GM23338 (cell line): ENCODE measurements at regions not wholly inside any gene's neighbourhood (a gene's known extent, or its start where the extent isn't known, plus 50 kb on each side); places are given as distances from the start of the nearest gene placed in this dataset.
A peak's percentile ranks its signal among the peaks of the same experiment; 100 is the strongest.

ENCODE experiments used
- ATAC-seq: fragments of 200-7000 bp; cut with Tn5 transposase; 3 replicates; pipeline ENCODE4 v1.9.1; 2020
- DNase-seq: peaks from one replicate; pipeline ENCODE4 v3.0.0-alpha.2; 2015; ENCODE audit warnings: low spot score
- H2AFZ ChIP-seq: fragments of 200-600 bp; sonication (generic); 2 replicates; pipeline ENCODE4 v1.8.0; 2016; ENCODE audit warnings: antibody characterized with exemption, mild to moderate bottlenecking, moderate library complexity
- H3F3A ChIP-seq: fragments of 200-600 bp; sonication (generic); replicated peaks from 2 replicates; pipeline ENCODE4 v1.8.0; 2017; ENCODE audit warnings: antibody characterized with exemption, mixed run types, low read depth
- H3K27ac ChIP-seq: fragments of 200-600 bp; sonication (generic); 2 replicates; pipeline ENCODE4 v1.6.1; 2016; ENCODE audit warnings: low read depth
- H3K27me3 ChIP-seq: fragments of 200-600 bp; sonication (generic); 2 replicates; pipeline ENCODE4 v1.8.0; 2016; ENCODE audit warnings: mild to moderate bottlenecking, mixed run types, moderate library complexity; ENCODE audit not compliant: insufficient read depth
- H3K36me3 ChIP-seq: fragments of 200-600 bp; sonication (generic); 2 replicates; pipeline ENCODE4 v1.8.0; 2016; ENCODE audit warnings: mild to moderate bottlenecking; ENCODE audit not compliant: insufficient read depth
- H3K4me1 ChIP-seq: fragments of 200-600 bp; sonication (generic); 2 replicates; pipeline ENCODE4 v1.8.0; 2016; ENCODE audit warnings: mild to moderate bottlenecking, moderate library complexity; ENCODE audit not compliant: insufficient read depth
- H3K4me2 ChIP-seq: fragments of 200-600 bp; sonication (generic); 2 replicates; pipeline ENCODE4 v1.7.1; 2017; ENCODE audit warnings: mixed run types
- H3K4me3 ChIP-seq: fragments of 200-600 bp; sonication (generic); 2 replicates; pipeline ENCODE4 v1.6.1; 2016; ENCODE audit warnings: mixed run types
- H3K79me2 ChIP-seq: fragments of 200-600 bp; sonication (generic); replicated peaks from 2 replicates; pipeline ENCODE4 v1.8.0; 2017; ENCODE audit warnings: mild to moderate bottlenecking; ENCODE audit not compliant: insufficient read depth
- H3K9me2 ChIP-seq: fragments of 200-600 bp; sonication (generic); 2 replicates; pipeline ENCODE4 v1.8.0; 2017; ENCODE audit not compliant: insufficient read depth
- H4K20me1 ChIP-seq: fragments of 200-600 bp; sonication (generic); replicated peaks from 2 replicates; pipeline ENCODE4 v1.8.0; 2017; ENCODE audit warnings: mild to moderate bottlenecking; ENCODE audit not compliant: insufficient read depth
- H3K27ac Mint-ChIP-seq: 2 replicates; pipeline ENCODE4 v1.8.0; 2020; ENCODE audit warnings: inconsistent platforms, mild to moderate bottlenecking, moderate library complexity, mixed read lengths
- H3K27me3 Mint-ChIP-seq: 3 replicates; pipeline ENCODE4 v1.8.0; 2022; ENCODE audit warnings: low read depth, mild to moderate bottlenecking, moderate library complexity, mixed read lengths, inconsistent platforms; ENCODE audit not compliant: insufficient read depth, poor library complexity
- H3K36me3 Mint-ChIP-seq: 3 replicates; pipeline ENCODE4 v1.8.0; 2021; ENCODE audit warnings: low read depth, mild to moderate bottlenecking, inconsistent platforms, moderate library complexity, mixed read lengths
- H3K4me1 Mint-ChIP-seq: 3 replicates; pipeline ENCODE4 v1.8.0; 2020; ENCODE audit warnings: mild to moderate bottlenecking, inconsistent platforms, mixed read lengths
- H3K4me3 Mint-ChIP-seq: 3 replicates; pipeline ENCODE4 v1.8.0; 2021; ENCODE audit warnings: moderate library complexity, mild to moderate bottlenecking, inconsistent platforms, mixed read lengths
- H3K9me3 Mint-ChIP-seq: 3 replicates; pipeline ENCODE4 v1.8.0; 2020; ENCODE audit warnings: moderate library complexity, mild to moderate bottlenecking, inconsistent platforms, mixed read lengths
- CTCF ChIP-seq, 2 experiments: fragments of 200-600 bp in 1 of 2; sonication (generic) in 1 of 2; conservative IDR thresholded peaks; 2 replicates each; pipeline versions ENCODE4 v1.5.1 to v1.6.1; 2016 to 2017; ENCODE audit warnings: antibody characterized with exemption in 2 of 2, low read depth in 2 of 2, mild to moderate bottlenecking in 2 of 2, moderate library complexity in 1 of 2
- EZH2 ChIP-seq: fragments of 200-600 bp; sonication (generic); IDR thresholded peaks from one replicate; pipeline ENCODE4 v1.8.0; 2017; ENCODE audit warnings: antibody characterized with exemption, mild to moderate bottlenecking, low read depth; ENCODE audit not compliant: unreplicated experiment
- EZH2phosphoT487 ChIP-seq: fragments of 200-600 bp; sonication (generic); IDR thresholded peaks from one replicate; pipeline ENCODE4 v1.8.1; 2018; ENCODE audit warnings: antibody characterized with exemption; ENCODE audit not compliant: unreplicated experiment
- JUNB ChIP-seq: IDR thresholded peaks from one replicate; pipeline ENCODE4 v1.6.1; 2016; ENCODE audit warnings: antibody characterized with exemption; ENCODE audit not compliant: unreplicated experiment
- REST ChIP-seq: IDR thresholded peaks from one replicate; pipeline ENCODE4 v1.6.1; 2018; ENCODE audit warnings: antibody characterized with exemption; ENCODE audit not compliant: unreplicated experiment
- ZNF331 ChIP-seq: fragments of 250-450 bp; sonication (Bioruptor Pico); IDR thresholded peaks from 2 replicates; pipeline ENCODE4 v1.5.0; 2020; ENCODE audit warnings: low read depth, mild to moderate bottlenecking, moderate library complexity
- TF ChIP-seq, protein P1 (sequence below): IDR thresholded peaks from 2 replicates; pipeline ENCODE4 v1.6.1; 2016; ENCODE audit warnings: antibody characterized with exemption

DNA sequence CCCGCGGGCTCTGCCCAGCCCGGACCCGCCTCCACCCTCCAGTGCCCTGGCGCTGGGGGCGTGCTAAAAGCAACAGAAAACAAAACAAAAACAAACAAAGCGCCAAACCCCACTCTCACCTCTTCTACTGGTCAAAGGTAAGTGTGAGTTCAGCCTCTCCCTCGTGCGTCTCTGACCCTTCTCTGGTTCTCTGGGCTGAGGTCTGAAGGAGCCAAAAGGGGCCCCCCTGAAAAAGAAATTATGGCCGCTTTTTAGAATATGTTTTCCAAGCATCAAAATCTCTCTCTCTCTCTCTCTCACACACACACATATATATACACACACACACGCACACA lies 133.5 kb upstream of the DPYD start (continued):
- TF ChIP-seq ZNF331 (no peak), EZH2phosphoT487 (no peak), CTCF (conservative IDR thresholded peaks at IDR 0.05; ENCODE audit: low read depth in 2 of 2) (no peak; a peak in 1 of 4 replicates), EZH2 (no peak)

DNA sequence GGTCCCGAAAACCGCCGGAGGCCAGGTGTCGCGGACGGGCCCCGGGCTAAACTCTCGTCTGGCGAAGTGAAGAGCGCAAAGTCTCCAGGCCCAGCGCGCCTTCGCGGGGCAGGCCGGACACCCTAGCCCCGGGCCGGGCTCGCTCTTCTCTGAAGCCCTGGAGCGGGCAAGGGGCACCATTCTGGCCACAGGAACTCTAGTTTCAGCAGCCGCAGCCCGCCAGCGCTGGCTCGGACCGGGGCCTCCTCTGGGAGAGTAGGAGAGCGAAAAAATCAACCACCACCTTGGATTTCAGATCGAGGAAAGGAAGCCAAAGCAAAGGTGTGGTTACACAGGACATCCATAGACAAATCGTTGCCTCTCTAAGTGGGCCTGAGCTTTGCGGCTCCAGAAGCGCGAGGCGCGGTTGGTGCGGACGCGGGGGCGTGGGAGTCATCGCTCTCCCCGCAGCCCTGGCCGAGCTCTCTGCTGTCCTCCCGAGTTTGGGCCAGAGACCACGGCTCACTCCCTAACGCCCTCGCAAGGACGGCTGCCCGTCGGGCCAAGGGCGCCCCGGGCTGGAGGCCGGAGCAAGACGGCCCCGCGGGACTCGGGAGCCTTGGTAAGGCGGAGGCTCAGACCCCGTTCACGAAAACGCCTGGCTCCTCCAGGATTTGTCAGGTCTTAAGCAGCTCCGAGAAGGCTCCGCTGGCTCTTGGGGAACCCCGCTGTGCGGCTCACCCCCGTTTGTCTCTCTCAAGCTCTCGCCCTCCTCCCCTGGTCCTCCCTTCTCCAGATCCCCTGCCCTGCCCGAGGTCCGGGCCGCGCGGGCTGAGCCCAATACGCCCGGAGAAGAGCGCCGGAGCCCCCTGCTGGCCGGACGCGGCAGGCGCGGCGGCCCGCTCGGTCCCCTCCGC lies 132.9 kb upstream of the DPYD start:
- Mint-ChIP-seq H3K36me3 (no peaks in the 10 kb centered on the region), H3K27ac (no peak overlapping the region), H3K4me3 (peak overlapping the region; percentile 76), H3K4me1 (peaks cover 25% of the 10 kb centered on the region), H3K9me3 (no peaks in the 10 kb centered on the region), H3K27me3 (peaks cover 29% of the 10 kb centered on the region)
- DNase-seq (peak; percentile 88), ATAC-seq (peak; percentile 93)
- H3K27ac ChIP-seq = no peak overlapping the region
- peak overlapping the region; percentile 87 for H3K4me2 ChIP-seq
- H3K4me1 ChIP-seq = peaks cover 22% of the 10 kb centered on the region
- no peaks in the 10 kb centered on the region for H3F3A ChIP-seq
- no peaks in the 10 kb centered on the region for H3K9me2 ChIP-seq
- no peaks in the 10 kb centered on the region for H3K79me2 ChIP-seq
- H4K20me1 ChIP-seq = no peaks in the 10 kb centered on the region
- peak overlapping the region; percentile 95 for H2AFZ ChIP-seq
- H3K4me3 ChIP-seq = peak overlapping the region; percentile 73
- H3K36me3 ChIP-seq = no peaks in the 10 kb centered on the region
- TF ChIP-seq JUNB (no peak), REST (no peak), CTCF (conservative IDR thresholded peaks at IDR 0.05; ENCODE audit: low read depth in 2 of 2) (peak; percentile 73 to 79)
- TF ChIP-seq, protein P1, sequence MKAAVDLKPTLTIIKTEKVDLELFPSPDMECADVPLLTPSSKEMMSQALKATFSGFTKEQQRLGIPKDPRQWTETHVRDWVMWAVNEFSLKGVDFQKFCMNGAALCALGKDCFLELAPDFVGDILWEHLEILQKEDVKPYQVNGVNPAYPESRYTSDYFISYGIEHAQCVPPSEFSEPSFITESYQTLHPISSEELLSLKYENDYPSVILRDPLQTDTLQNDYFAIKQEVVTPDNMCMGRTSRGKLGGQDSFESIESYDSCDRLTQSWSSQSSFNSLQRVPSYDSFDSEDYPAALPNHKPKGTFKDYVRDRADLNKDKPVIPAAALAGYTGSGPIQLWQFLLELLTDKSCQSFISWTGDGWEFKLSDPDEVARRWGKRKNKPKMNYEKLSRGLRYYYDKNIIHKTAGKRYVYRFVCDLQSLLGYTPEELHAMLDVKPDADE = no peak
- H3K27me3 ChIP-seq = peaks cover 59% of the 10 kb centered on the region
